ENCODE measurements at regions not wholly inside any gene's neighbourhood (a gene's known extent, or its start where the extent isn't known, plus 50 kb on each side); places are given as distances from the start of the nearest gene placed in this dataset.

DNA sequence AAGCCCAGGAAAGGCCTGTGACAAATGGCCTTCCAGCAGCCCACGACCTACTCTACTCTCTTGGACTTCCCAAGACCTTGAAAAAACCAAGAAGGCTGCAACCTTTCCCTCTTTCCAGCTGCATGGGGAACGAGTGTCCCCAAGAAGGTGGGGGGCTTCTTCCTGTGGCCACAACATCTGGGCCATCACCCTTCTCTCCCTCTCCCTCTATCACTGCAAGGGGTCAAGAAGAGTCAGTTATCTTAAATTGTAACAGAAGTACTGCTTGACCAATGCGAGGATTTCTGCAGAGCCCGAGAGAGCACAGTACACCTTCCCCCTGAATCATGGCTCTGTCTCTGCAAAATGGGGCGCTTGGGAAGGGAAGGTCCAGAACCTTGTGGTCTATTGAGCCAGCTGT lies 63.7 kb upstream of the ACAN start:
- Histone ChIP-seq H3K27me3 (ENCODE audit: insufficient read depth, low read depth, severe bottlenecking) (no peaks in the 10 kb centered on the region), H3K9me3 (ENCODE audit: severe bottlenecking) (no peaks in the 10 kb centered on the region), H3K27ac (no peak overlapping the region), H3K36me3 (no peaks in the 10 kb centered on the region), H3K4me3 (ENCODE audit: low read depth, low read length) (no peak overlapping the region)
- TF ChIP-seq CTCF (IDR thresholded peaks at IDR 0.05; ENCODE audit: low read depth, low read length) = no peak
- no peak for DNase-seq

DNA sequence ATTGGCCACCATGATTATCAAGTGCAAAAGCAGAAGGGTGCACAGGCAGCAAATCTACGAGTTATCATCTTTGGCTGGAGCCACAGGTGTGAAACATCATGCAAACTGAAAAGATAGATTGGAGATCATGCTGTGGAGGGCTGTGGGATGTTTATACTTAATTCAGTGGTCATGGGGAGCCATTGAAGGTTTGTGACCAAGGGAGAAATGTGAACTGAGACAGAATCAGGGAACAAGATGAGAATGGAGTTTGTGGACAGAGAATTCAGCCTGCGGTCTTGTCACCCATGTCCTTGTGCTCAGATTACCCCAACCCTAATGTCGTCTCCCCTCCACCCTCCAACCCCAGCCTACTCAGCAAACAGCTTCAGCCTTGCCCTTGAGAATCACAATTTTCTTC lies 62.9 kb upstream of the ACAN start:
- H3K36me3 ChIP-seq = no peaks in the 10 kb centered on the region
- H3K27ac ChIP-seq = no peak overlapping the region
- no peak for TF ChIP-seq CTCF (IDR thresholded peaks at IDR 0.05; ENCODE audit: low read depth, low read length)
- no peaks in the 10 kb centered on the region for H3K9me3 ChIP-seq (ENCODE audit: severe bottlenecking)
- H3K4me3 ChIP-seq (ENCODE audit: low read depth, low read length) = no peak overlapping the region
- DNase-seq = no peak
- no peaks in the 10 kb centered on the region for H3K27me3 ChIP-seq (ENCODE audit: insufficient read depth, low read depth, severe bottlenecking)

- TF ChIP-seq CTCF (IDR thresholded peaks at IDR 0.05; ENCODE audit: low read depth, low read length) = no peak
- Histone ChIP-seq H3K36me3 (no peaks in the 10 kb centered on the region), H3K27me3 (ENCODE audit: insufficient read depth, low read depth, severe bottlenecking) (no peaks in the 10 kb centered on the region), H3K27ac (no peak overlapping the region), H3K4me3 (ENCODE audit: low read depth, low read length) (no peak overlapping the region), H3K9me3 (ENCODE audit: severe bottlenecking) (no peaks in the 10 kb centered on the region)
- no peak for DNase-seq
Observed at GRCh38 chr15:88741046-88741445, 62.2 kb upstream of the ACAN start.

- H3K27ac ChIP-seq = no peak overlapping the region
- H3K4me3 ChIP-seq (ENCODE audit: low read depth, low read length) = no peak overlapping the region
- DNase-seq = no peak
- no peak for TF ChIP-seq CTCF (IDR thresholded peaks at IDR 0.05; ENCODE audit: low read depth, low read length)
- no peaks in the 10 kb centered on the region for H3K9me3 ChIP-seq (ENCODE audit: severe bottlenecking)
- H3K36me3 ChIP-seq = no peaks in the 10 kb centered on the region
- no peaks in the 10 kb centered on the region for H3K27me3 ChIP-seq (ENCODE audit: insufficient read depth, low read depth, severe bottlenecking)
Observed at GRCh38 chr15:88741671-88742070, 61.6 kb upstream of the ACAN start.

- Histone ChIP-seq H3K27ac (no peak overlapping the region), H3K9me3 (ENCODE audit: severe bottlenecking) (no peaks in the 10 kb centered on the region), H3K27me3 (ENCODE audit: insufficient read depth, low read depth, severe bottlenecking) (no peaks in the 10 kb centered on the region), H3K36me3 (no peaks in the 10 kb centered on the region), H3K4me3 (ENCODE audit: low read depth, low read length) (no peak overlapping the region)
- DNase-seq = no peak
- no peak for TF ChIP-seq CTCF (IDR thresholded peaks at IDR 0.05; ENCODE audit: low read depth, low read length)
Observed at GRCh38 chr15:88742161-88742560, 61.1 kb upstream of the ACAN start.

GRCh38 chr15:88744548-88745020 lies 58.7 kb upstream of the ACAN start:
- no peak for TF ChIP-seq CTCF (IDR thresholded peaks at IDR 0.05; ENCODE audit: low read depth, low read length)
- Histone ChIP-seq H3K9me3 (ENCODE audit: severe bottlenecking) (no peaks in the 10 kb centered on the region), H3K27ac (no peak overlapping the region), H3K27me3 (ENCODE audit: insufficient read depth, low read depth, severe bottlenecking) (no peaks in the 10 kb centered on the region), H3K36me3 (no peaks in the 10 kb centered on the region), H3K4me3 (ENCODE audit: low read depth, low read length) (no peak overlapping the region)
- no peak for DNase-seq
